NCI-H460 (cell line): ENCODE measurements at regions not wholly inside any gene's neighbourhood (a gene's known extent, or its start where the extent isn't known, plus 50 kb on each side); places are given as distances from the start of the nearest gene placed in this dataset.

Experiments used
- DNase-seq: peaks from one replicate; pipeline ENCODE4 v3.0.0-alpha.2; 2016; ENCODE audit warnings: low read depth; ENCODE audit errors: extremely low read depth

DNA sequence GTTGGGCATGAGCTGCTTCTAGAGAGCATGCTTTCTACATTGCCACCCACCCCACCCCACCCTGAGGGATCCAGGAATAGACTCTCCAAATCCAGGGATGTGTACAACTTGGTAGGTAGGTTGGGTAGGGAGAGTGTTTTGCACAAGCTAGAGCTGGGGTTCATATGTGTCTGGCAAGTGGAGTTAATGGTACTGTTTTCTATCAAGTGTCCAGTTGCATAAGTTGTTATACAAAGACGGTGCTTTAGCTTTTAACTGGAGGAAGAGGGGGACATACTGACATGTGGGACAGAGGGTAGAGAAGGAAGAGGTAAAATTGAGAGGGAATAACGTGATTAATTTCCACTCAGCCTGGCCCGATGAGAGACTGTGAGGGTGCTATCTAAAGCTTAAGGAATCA lies 51.0 kb upstream of the TNC start:
- DNase-seq: no peak

DNA sequence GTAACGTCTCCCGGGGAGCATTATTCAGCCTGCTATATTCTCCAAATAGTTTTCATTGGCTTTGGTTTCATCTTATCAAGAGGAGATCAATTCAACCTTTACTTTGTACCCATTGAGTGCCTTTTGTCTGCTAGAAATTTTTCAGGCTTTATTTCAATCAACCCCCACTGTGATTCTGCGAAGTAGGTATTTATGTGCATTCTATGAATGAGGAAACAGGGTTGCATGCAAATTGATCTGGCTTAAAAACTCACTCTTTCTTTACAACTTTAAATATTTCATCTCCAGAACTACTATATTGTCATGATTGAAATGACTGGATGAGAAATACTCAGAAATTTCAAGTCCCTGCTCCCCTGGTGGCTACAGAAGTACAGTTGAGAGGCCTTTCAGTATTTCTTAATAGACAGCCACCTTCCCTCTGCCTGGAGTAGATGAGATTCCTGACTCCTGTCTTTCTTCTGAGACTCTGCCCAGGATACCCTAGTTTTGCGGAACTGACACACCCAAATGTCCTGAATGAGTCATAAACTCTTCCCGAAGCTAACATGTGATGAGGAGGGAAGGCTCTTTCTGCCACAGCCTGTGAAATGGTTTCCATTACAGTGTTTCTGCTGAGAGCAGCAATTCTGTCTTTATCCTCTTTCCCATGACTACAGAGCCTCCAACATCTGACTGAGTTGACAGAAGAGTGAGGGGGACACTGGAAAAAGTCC lies 52.6 kb upstream of the TNC start:
- DNase-seq: peak; percentile 7

DNA sequence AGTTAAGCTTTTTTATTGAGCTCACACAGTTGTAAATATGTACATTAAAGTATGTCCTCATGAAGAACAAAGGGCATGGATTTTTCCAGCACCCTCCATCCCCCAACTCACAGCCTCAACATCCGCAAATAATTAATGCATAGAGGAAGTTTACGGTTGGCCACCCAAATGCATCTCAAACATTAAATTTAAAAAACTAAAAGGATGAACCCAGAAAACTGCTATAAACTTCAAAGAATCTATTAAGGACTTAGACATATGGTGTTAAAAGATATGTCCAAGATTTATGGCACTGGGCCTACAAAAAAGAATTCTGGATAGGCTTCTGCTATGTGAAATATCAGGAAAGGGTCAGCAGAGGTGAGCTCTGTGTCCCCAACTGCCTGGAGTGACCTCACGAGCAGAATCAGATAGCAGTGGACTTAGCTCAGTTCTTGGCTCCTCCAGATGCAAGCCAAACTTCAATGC lies 54.0 kb upstream of the TNC start:
- DNase-seq: no peak

DNA sequence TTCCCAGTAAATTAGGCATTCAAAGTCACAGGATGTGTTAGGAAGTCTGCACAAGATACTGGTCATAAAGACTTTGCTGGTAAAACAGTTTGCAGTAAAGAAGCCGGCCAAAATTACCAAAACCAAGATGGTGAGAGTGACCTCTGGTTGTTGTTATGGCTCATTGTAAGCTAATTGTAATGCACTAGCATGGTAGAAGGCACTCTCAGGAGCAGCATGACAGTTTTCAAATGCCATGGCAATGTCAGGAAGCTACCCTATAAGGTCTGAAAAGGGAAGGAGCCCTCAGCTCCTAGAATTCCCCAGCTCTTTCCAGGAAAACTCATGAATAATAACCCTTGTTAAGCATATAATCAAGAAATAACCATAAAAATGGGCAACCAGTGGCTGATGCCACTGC lies 64.3 kb upstream of the TNC start:
- no peak for DNase-seq

- no peak for DNase-seq
These were observed 65.5 kb upstream of the TNC start for GRCh38 chr9:115183436-115183835.

- no peak for DNase-seq
These were observed 71.7 kb upstream of the TNC start for GRCh38 chr9:115189686-115190085.

- no peak for DNase-seq
These were observed 73.7 kb upstream of the TNC start for GRCh38 chr9:115191667-115192066.

DNA sequence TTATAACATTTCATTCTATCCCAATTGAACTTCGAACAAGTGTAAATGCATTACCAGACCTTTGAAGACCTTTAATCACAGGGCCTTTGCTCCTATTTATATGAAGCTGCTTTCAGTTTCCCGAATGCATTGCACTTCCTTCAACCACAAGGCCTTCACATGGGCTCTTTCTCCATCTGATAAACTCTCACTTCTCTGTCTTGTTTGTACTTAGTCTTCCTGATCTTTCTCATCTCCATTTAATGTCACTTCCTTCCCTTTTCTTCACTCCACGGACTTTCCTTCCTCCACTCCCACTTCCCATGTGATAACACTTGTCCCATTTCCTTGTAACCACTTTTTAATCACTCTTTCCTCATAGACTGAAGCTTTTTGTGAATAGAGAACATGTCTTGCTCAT lies 74.3 kb upstream of the TNC start:
- no peak for DNase-seq

DNA sequence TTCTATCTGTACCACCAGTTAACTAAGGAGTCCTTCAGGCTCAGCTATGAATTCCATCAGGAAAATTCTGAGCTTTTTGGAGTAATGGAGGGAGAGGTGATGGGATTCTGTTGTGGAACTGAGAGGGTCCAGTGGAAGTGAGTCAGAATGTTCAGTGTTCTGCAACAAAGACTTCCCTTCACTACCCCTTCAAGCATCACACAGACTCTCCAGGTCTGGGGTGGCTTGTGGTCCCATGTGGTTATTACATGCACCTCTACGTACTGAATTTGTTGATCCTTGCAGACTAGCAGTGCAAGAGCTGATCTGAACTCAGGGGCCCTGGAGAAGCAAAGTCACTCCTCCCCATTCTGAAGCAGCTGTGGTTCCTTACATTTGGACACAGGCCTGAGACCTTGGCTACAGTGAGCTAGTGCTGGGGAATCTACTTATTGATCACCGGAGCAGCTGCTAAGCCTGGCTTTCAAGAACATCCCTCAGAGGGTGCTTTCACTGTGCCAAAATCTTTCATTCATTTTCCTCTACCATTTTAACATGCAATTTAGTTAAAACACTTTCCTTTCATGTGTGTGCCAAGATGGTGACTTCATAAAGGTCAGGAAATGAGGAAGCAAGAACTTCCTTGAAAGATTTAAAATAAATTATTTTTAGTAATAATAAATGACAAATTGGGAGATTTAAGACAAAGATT lies 75.0 kb upstream of the TNC start:
- no peak for DNase-seq

DNA sequence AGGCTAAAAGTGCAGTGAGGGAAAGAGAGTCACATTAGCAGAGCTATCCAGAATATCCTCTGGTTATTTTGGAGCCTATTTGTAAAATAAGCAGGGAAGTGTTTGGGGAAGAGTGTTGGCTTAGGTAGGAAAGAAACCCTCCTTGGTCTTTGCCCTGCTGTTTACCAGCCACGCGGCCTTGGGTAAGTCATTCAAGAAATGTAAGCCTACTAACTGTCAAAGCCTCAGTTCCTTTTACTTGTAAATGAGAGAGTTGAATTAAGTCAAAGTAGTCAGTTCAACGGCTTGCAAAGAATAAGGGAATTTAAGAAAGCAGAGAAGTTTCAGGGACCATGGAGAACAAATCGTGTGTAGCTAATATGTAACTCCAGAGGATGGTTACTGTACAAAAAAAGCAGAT lies 75.8 kb upstream of the TNC start:
- no peak for DNase-seq

DNA sequence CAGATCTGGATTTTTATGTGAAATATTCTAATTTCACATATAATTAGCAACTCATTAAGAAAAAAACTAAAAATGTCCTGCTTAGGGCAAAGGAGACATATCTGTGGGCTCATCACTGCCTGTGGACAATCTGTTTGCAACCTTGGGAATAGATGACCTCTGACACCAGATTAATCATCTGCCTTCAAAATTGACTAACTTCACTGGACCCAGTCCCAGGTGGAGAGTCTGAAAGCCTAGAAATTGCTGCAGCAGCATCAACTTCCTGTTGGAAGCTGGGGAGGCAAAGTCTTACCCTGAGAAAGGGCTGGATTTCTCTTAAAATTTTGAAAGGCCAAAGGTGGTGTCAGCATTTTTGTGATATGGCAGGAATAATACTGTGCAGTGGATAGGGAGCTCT lies 76.3 kb upstream of the TNC start:
- DNase-seq: no peak

GRCh38 chr9:115195912-115196311 lies 78.0 kb upstream of the TNC start:
- DNase-seq: no peak

DNA sequence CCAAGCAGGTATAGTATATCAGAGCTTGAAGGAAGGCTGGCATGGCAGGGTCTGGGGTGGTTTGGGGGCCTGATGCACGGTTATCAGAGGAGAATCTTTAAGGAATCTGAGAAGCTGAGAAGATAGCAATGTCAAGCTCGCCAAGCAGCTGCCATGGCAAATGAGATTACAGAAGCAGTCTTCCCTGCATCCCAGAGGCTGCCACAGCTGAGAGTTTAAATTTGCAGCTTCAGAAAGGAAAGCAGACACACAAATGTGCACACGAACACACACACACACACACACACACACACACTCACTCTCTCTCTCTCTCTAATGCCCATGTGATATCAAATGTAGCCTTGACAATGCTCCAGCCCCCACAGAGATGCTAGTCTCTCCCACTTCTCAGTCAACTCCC lies 79.0 kb upstream of the TNC start:
- DNase-seq: no peak

DNA sequence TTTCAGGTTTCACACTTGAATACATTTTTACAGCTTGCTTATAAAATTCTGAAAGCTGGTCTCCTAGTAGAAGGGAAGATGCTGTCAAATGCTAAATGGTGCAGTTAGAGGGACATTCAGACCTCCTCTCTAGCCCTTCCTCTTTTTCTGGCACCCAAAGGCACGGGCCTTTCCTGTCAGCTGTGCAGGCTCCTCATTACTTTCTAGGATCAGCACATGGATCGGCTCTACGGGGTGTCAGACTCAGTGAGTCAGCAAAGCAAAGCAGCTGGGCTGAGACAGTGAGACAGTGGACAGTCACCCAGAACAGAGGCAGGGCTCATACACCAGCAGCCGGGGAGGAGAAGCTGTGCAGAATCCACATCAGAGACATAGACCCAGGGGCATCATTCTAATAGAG lies 80.0 kb upstream of the TNC start:
- DNase-seq: no peak

GRCh38 chr9:115200711-115201505 lies 83.0 kb upstream of the TNC start:
- DNase-seq: no peak

GRCh38 chr9:115202181-115202580 lies 84.2 kb upstream of the TNC start:
- no peak for DNase-seq

DNA sequence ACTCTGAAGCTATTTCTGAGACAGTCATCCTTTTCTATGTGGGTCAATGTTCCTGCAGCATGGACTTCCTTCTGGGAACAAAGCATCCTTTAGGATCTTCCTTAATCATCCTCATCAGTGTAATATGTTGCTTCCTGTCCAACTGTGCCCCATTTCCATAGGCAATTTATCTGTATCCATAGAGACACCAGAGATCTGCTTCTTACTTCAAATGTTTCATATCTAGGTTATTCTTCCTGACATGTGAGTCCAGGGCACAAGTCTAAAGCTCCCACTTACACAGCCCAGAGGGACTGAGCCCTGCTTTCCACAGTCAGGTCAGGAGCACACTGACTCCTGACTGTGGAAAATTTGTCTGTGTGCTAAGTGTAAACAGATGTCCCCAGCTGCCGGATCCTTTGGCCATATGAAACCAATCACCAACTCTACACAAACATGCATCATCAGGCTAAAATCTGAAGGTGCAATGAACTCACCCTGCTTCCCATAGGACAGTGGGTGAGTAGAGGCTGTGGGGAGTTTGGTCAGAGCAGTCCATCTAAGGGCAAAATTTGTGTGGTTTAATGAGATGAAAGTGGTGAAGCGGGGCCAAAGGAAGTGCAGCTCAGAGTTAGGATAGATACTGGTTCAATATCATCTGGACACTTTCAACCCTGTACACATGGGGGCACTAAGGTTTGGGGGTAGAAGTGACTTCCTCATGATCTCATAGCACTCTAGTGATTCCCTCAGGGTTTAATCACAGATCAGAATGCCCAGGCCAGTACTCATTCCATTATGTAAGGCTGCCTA lies 85.2 kb upstream of the TNC start:
- no peak for DNase-seq

DNA sequence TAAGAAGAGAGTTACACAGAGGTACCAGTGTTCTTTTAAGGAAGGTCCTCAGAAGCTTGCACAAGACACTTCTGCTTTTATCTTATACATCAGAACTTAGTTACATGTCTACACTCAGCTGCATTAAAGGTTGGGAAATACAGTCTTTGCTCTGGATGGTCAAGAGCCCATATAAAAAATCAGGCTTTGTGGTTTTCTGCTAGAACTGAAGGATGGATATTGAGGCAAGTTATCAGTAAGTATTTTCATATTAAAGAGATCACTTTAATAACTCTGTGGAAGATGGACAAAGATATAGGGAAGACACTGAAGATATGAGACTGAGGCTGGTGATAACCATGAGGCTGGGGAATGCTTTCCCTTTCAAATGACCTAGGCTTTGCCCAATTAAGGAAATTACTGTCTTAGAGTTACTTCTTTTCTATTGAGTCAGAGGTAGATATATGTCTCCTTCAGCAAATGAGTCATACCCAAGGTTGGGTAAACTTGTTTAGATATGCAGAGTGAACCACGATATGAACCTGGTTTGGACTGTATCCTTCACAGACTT lies 87.0 kb upstream of the TNC start:
- DNase-seq: no peak

DNA sequence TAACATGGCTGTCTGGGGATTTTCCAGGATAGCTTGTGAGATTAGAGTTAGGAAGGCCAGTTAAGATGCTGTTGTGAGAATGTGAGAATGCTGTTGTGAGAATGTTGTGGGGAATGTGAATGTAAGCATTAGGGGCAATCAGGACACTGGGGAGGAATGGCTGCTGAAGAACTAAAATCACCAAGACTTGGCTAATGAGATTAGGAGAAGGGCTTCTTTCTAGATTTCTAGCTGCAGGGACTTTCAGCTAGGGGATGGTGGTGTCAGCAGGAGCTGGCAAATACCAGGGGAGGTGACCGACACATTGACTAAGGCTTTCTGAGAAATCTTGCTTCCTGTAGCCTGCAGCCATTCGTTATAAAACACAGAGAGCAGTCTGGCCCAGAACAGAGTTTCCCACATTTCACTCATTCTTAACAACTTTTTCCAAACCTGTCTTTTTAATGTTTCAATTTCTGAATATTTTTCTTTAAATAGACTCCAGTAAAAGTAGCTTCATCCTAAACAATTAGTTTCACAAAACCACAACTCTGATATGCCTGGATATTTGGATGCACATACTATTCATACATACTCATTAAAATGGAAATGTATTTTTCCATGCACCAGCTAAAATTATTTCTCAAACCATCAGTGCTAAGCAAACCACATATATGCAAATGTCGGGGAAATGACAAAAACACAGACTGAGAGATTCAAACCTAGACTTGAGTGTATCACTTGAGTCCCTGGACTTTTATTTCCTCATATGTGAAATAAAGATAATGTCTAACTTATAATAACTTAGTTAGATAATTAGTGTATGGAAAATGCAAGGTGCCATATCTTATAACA lies 89.3 kb upstream of the TNC start:
- DNase-seq: no peak

DNA sequence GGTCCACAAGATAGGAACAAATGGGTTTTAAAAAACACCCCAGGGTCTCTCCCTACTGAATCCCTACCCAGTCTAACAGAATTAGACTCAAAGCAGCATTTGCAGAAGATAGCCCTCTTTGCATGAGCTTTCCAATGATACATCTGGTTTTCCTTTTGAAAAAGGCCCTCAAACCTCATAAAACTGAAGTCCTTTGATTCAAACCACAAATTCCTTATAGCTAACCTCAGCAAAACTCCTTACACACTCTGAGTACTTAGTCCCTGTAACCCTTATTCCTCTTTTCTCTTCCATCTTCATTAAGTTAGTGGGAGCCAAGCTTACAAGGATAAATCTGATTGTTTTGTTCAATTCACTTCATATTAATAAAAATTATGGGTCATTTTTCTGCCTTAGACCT lies 90.5 kb upstream of the TNC start:
- no peak for DNase-seq
